CD4-positive, alpha-beta T cell treated with Interleukin-10 for 1 hour (primary cell): ENCODE measurements at regions not wholly inside any gene's neighbourhood (a gene's known extent, or its start where the extent isn't known, plus 50 kb on each side); places are given as distances from the start of the nearest gene placed in this dataset.
"Not testable (repeated sequence)": the region's sequence is repeated elsewhere in the genome, so short reads cannot be mapped to it uniquely, and the experiment has no call there.

Experiments used
- DNase-seq: peaks from one replicate; pipeline ENCODE4 v3.0.0-alpha.2; 2020

- DNase-seq = no peak
These were observed 409.7 kb downstream of the GLUD2 start for GRCh38 chrX:121457096-121457495.

GRCh38 chrX:121479406-121479805 lies 432.0 kb downstream of the GLUD2 start:
- DNase-seq = no peak

GRCh38 chrX:121496966-121497365 lies 449.6 kb downstream of the GLUD2 start:
- DNase-seq = no peak

GRCh38 chrX:121504153-121504552 lies 456.7 kb downstream of the GLUD2 start:
- no peak for DNase-seq

- DNase-seq = no peak
These were observed 498.9 kb downstream of the GLUD2 start for GRCh38 chrX:121546317-121546716.

GRCh38 chrX:121558886-121559285 lies 511.5 kb downstream of the GLUD2 start:
- DNase-seq = no peak

- no peak for DNase-seq
These were observed 515.2 kb downstream of the GLUD2 start for GRCh38 chrX:121562616-121563015.

- DNase-seq = no peak
These were observed 522.2 kb downstream of the GLUD2 start for GRCh38 chrX:121569609-121570008.

GRCh38 chrX:121570072-121570841 lies 522.8 kb downstream of the GLUD2 start:
- no peak for DNase-seq

- DNase-seq = no peak
These were observed 523.9 kb downstream of the GLUD2 start for GRCh38 chrX:121571333-121571732.

- not testable (repeated sequence) for DNase-seq
These were observed 527.0 kb downstream of the GLUD2 start for GRCh38 chrX:121574384-121574783.

GRCh38 chrX:121579016-121579760 lies 531.8 kb downstream of the GLUD2 start:
- no peak for DNase-seq

- no peak for DNase-seq
These were observed 534.5 kb downstream of the GLUD2 start for GRCh38 chrX:121581885-121582284.

GRCh38 chrX:121585626-121586025 lies 538.2 kb downstream of the GLUD2 start:
- no peak for DNase-seq

GRCh38 chrX:121592884-121593283 lies 545.5 kb downstream of the GLUD2 start:
- no peak for DNase-seq

GRCh38 chrX:121598356-121598755 lies 550.9 kb downstream of the GLUD2 start:
- DNase-seq = no peak

- no peak for DNase-seq
These were observed 587.7 kb downstream of the GLUD2 start for GRCh38 chrX:121635141-121635540.

- DNase-seq = no peak
These were observed 592.4 kb downstream of the GLUD2 start for GRCh38 chrX:121639781-121640180.

GRCh38 chrX:121641560-121641959 lies 594.1 kb downstream of the GLUD2 start:
- no peak for DNase-seq

- no peak for DNase-seq
These were observed 595.0 kb downstream of the GLUD2 start for GRCh38 chrX:121642415-121642814.

- no peak for DNase-seq
These were observed 602.0 kb downstream of the GLUD2 start for GRCh38 chrX:121649417-121649816.

- no peak for DNase-seq
These were observed 607.9 kb downstream of the GLUD2 start for GRCh38 chrX:121655276-121655675.

- no peak for DNase-seq
These were observed 618.8 kb downstream of the GLUD2 start for GRCh38 chrX:121666171-121666570.

GRCh38 chrX:121671649-121672048 lies 624.2 kb downstream of the GLUD2 start:
- DNase-seq = no peak
